HG02938 (cell line): ENCODE measurements at regions not wholly inside any gene's neighbourhood (a gene's known extent, or its start where the extent isn't known, plus 50 kb on each side); places are given as distances from the start of the nearest gene placed in this dataset.
A peak's percentile ranks its signal among the peaks of the same experiment; 100 is the strongest.

Source experiments
- ATAC-seq: cut with Tn5 transposase; IDR thresholded peaks from one replicate; pipeline ENCODE4 v1.9.1; 2021; ENCODE audit warnings: mild to moderate bottlenecking, moderate library complexity; ENCODE audit not compliant: unreplicated experiment

GRCh38 chr4:146998157-146998556, 52.5 kb upstream of the TTC29 start:
- no peak for ATAC-seq

- ATAC-seq: no peak
These were observed 58.5 kb upstream of the TTC29 start for GRCh38 chr4:147003956-147004809.

- ATAC-seq: no peak
These were observed 60.6 kb upstream of the TTC29 start for GRCh38 chr4:147006229-147006628.

GRCh38 chr4:147009875-147010274, 64.2 kb upstream of the TTC29 start:
- no peak for ATAC-seq

- no peak for ATAC-seq
These were observed 65.7 kb upstream of the TTC29 start for GRCh38 chr4:147011411-147011810.

GRCh38 chr4:147012059-147012707, 66.5 kb upstream of the TTC29 start:
- no peak for ATAC-seq

- ATAC-seq: no peak
These were observed 69.3 kb upstream of the TTC29 start for GRCh38 chr4:147014946-147015345.

GRCh38 chr4:147015491-147015890, 69.8 kb upstream of the TTC29 start:
- no peak for ATAC-seq

GRCh38 chr4:147017081-147017480, 71.4 kb upstream of the TTC29 start:
- no peak for ATAC-seq

GRCh38 chr4:147019091-147019490, 73.4 kb upstream of the TTC29 start:
- peak; percentile 81 for ATAC-seq

- no peak for ATAC-seq
These were observed 74.8 kb upstream of the TTC29 start for GRCh38 chr4:147020456-147020855.

- ATAC-seq: no peak
These were observed 79.4 kb upstream of the TTC29 start for GRCh38 chr4:147025042-147025441.

- ATAC-seq: no peak
These were observed 83.6 kb upstream of the TTC29 start for GRCh38 chr4:147029296-147029695.

- no peak for ATAC-seq
These were observed 88.7 kb upstream of the TTC29 start for GRCh38 chr4:147034372-147034771.

- no peak for ATAC-seq
These were observed 91.4 kb upstream of the TTC29 start for GRCh38 chr4:147037069-147037468.

- ATAC-seq: no peak
These were observed 94.4 kb upstream of the TTC29 start for GRCh38 chr4:147039976-147040575.

GRCh38 chr4:147040874-147041273, 95.2 kb upstream of the TTC29 start:
- ATAC-seq: no peak

GRCh38 chr4:147041376-147041775, 95.7 kb upstream of the TTC29 start:
- ATAC-seq: no peak

GRCh38 chr4:147042046-147042445, 96.4 kb upstream of the TTC29 start:
- ATAC-seq: no peak

- ATAC-seq: no peak
These were observed 98.6 kb upstream of the TTC29 start for GRCh38 chr4:147044241-147044640.

- ATAC-seq: no peak
These were observed 104.3 kb upstream of the TTC29 start for GRCh38 chr4:147049946-147050345.

- no peak for ATAC-seq
These were observed 104.7 kb upstream of the TTC29 start for GRCh38 chr4:147050356-147050765.
